Stomach (tissue), 4 donors: ENCODE measurements at regions not wholly inside any gene's neighbourhood (a gene's known extent, or its start where the extent isn't known, plus 50 kb on each side); places are given as distances from the start of the nearest gene placed in this dataset.

ENCODE experiments used
- CTCF ChIP-seq, 7 experiments: fragments of 450-650 bp in 4 of 7; fragments of 200-600 bp in 3 of 7; sonication (generic) in 3 of 7; IDR thresholded peaks; one replicate each; pipeline ENCODE4 v1.5.1; 2016 to 2019; ENCODE audit warnings: antibody characterized with exemption in 7 of 7, control low read depth in 2 of 7, mild to moderate bottlenecking in 1 of 7
- EP300 ChIP-seq: sonication (generic); formaldehyde crosslinking; IDR thresholded peaks from one replicate; pipeline ENCODE4 v1.6.1; 2017; ENCODE audit warnings: antibody characterized with exemption
- POLR2A ChIP-seq, 4 donors: fragments of 450-650 bp; IDR thresholded peaks; one replicate each; pipeline ENCODE4 v1.6.1; 2016; ENCODE audit warnings: antibody characterized with exemption in 4 of 4, control low read depth in 2 of 4, mild to moderate bottlenecking in 1 of 4, moderate library complexity in 1 of 4

- TF ChIP-seq CTCF (IDR thresholded peaks at IDR 0.05) (no peak), EP300 (no peak), POLR2A (IDR thresholded peaks at IDR 0.05) (no peak)
Measured at GRCh38 chr5:92911293-92911692, 669.7 kb downstream of the NR2F1-AS1 start.
